ENCODE measurements at regions not wholly inside any gene's neighbourhood (a gene's known extent, or its start where the extent isn't known, plus 50 kb on each side); places are given as distances from the start of the nearest gene placed in this dataset.

- no peak for TF ChIP-seq EZH2phosphoT487 (IDR thresholded peaks at IDR 0.05; ENCODE audit: unreplicated experiment)
- no peak for TF ChIP-seq POLR2AphosphoS5 (IDR thresholded peaks at IDR 0.05; ENCODE audit: low read depth)
- no peak for TF ChIP-seq STAT1 (IDR thresholded peaks at IDR 0.05; ENCODE audit: unreplicated experiment)
- TF ChIP-seq REST (IDR thresholded peaks at IDR 0.05; ENCODE audit: unreplicated experiment): no peak
- no peak for TF ChIP-seq NANOG (IDR thresholded peaks at IDR 0.05; ENCODE audit: borderline replicate concordance)
Measured at GRCh38 chr10:77692782-77693181, 55.2 kb upstream of the KCNMA1 start (continued).

GRCh38 chr10:77689339-77689738 is 51.7 kb upstream of the KCNMA1 start:
- H3K4me3 ChIP-seq: no peak overlapping the region
- H2AFZ ChIP-seq: no peak overlapping the region
- H3K9me2 ChIP-seq (ENCODE audit: insufficient read depth): no peaks in the 10 kb centered on the region
- H3K27me3 ChIP-seq (ENCODE audit: insufficient read depth): no peaks in the 10 kb centered on the region
- no peaks in the 10 kb centered on the region for H4K20me1 ChIP-seq (replicated peaks; ENCODE audit: insufficient read depth)
- no peak for ATAC-seq
- no peaks in the 10 kb centered on the region for H3K36me3 Mint-ChIP-seq (ENCODE audit: low read depth)
- H3K4me2 ChIP-seq: no peak overlapping the region
- H3K4me3 Mint-ChIP-seq: no peak overlapping the region
- H3K27me3 Mint-ChIP-seq (ENCODE audit: insufficient read depth, low read depth, poor library complexity): peaks cover 12% of the 10 kb centered on the region
- TF ChIP-seq JUNB (IDR thresholded peaks at IDR 0.05; ENCODE audit: unreplicated experiment) (no peak), ZNF331 (CRISPR knock-in tag; IDR thresholded peaks at IDR 0.05; ENCODE audit: low read depth) (no peak), POLR2AphosphoS5 (IDR thresholded peaks at IDR 0.05; ENCODE audit: low read depth) (no peak)
- peaks cover 22% of the 10 kb centered on the region for H3K4me1 Mint-ChIP-seq
- H3K4me1 ChIP-seq (ENCODE audit: insufficient read depth): peaks cover 12% of the 10 kb centered on the region; the same call in 1 of the 2 replicates
- DNase-seq (ENCODE audit: low spot score): no peak
- no peaks in the 10 kb centered on the region for H3K36me3 ChIP-seq (ENCODE audit: insufficient read depth)
- no peaks in the 10 kb centered on the region for H3F3A ChIP-seq (replicated peaks; ENCODE audit: low read depth)
- H3K79me2 ChIP-seq (replicated peaks; ENCODE audit: insufficient read depth): no peaks in the 10 kb centered on the region
- no peak overlapping the region for H3K27ac Mint-ChIP-seq
- H3K9me3 Mint-ChIP-seq: no peaks in the 10 kb centered on the region
- no peak overlapping the region for H3K27ac ChIP-seq (ENCODE audit: low read depth)

GRCh38 chr10:77687621-77688020 is 50.0 kb upstream of the KCNMA1 start:
- no peaks in the 10 kb centered on the region for H3K36me3 ChIP-seq (ENCODE audit: insufficient read depth)
- ATAC-seq (peak; percentile 76), DNase-seq (ENCODE audit: low spot score) (no peak)
- TF ChIP-seq CTCF (conservative IDR thresholded peaks at IDR 0.05; ENCODE audit: low read depth in 2 of 2) (peak; percentile 11 to 35; a peak in 3 of 4 replicates), STAT1 (IDR thresholded peaks at IDR 0.05; ENCODE audit: unreplicated experiment) (no peak)
- no peaks in the 10 kb centered on the region for H3F3A ChIP-seq (replicated peaks; ENCODE audit: low read depth)
- H3K9me2 ChIP-seq (ENCODE audit: insufficient read depth): no peaks in the 10 kb centered on the region
- no peak overlapping the region for H3K4me2 ChIP-seq
- Mint-ChIP-seq H3K36me3 (ENCODE audit: low read depth) (no peaks in the 10 kb centered on the region), H3K9me3 (no peaks in the 10 kb centered on the region), H3K4me1 (peaks cover 22% of the 10 kb centered on the region), H3K4me3 (no peak overlapping the region), H3K27me3 (ENCODE audit: insufficient read depth, low read depth, poor library complexity) (peaks cover 12% of the 10 kb centered on the region), H3K27ac (no peak overlapping the region)
- no peak overlapping the region for H3K27ac ChIP-seq (ENCODE audit: low read depth)
- no peak overlapping the region for H2AFZ ChIP-seq
- H4K20me1 ChIP-seq (replicated peaks; ENCODE audit: insufficient read depth): no peaks in the 10 kb centered on the region
- H3K79me2 ChIP-seq (replicated peaks; ENCODE audit: insufficient read depth): no peaks in the 10 kb centered on the region
- H3K27me3 ChIP-seq (ENCODE audit: insufficient read depth): no peaks in the 10 kb centered on the region
- no peak overlapping the region for H3K4me3 ChIP-seq
- H3K4me1 ChIP-seq (ENCODE audit: insufficient read depth): peaks cover 13% of the 10 kb centered on the region; the same call in 1 of the 2 replicates

All from GM23338 (cell line).